ENCODE measurements at regions not wholly inside any gene's neighbourhood (a gene's known extent, or its start where the extent isn't known, plus 50 kb on each side); places are given as distances from the start of the nearest gene placed in this dataset.

- no peak for DNase-seq (ENCODE audit: low spot score)
- ATAC-seq (ENCODE audit: low FRiP score), result no peak
- no peak for TF ChIP-seq CTCF (IDR thresholded peaks at IDR 0.05)
These were observed 1812.2 kb downstream of the PCDH9 start for GRCh38 chr13:65417953-65418352.

- TF ChIP-seq CTCF (IDR thresholded peaks at IDR 0.05), result no peak
- ATAC-seq (ENCODE audit: low FRiP score) (no peak), DNase-seq (ENCODE audit: low spot score) (no peak)
These were observed 1813.4 kb downstream of the PCDH9 start for GRCh38 chr13:65416784-65417183.

- DNase-seq (ENCODE audit: low spot score), result no peak
- no peak for TF ChIP-seq CTCF (IDR thresholded peaks at IDR 0.05)
- ATAC-seq (ENCODE audit: low FRiP score), result no peak
These were observed 1815.9 kb downstream of the PCDH9 start for GRCh38 chr13:65414187-65414586.

GRCh38 chr13:65411521-65411920 is 1818.6 kb downstream of the PCDH9 start:
- no peak for TF ChIP-seq CTCF (IDR thresholded peaks at IDR 0.05)
- ATAC-seq (ENCODE audit: low FRiP score) (no peak), DNase-seq (ENCODE audit: low spot score) (no peak)

GRCh38 chr13:65410791-65411190 is 1819.3 kb downstream of the PCDH9 start:
- DNase-seq (ENCODE audit: low spot score), result no peak
- no peak for ATAC-seq (ENCODE audit: low FRiP score)
- no peak for TF ChIP-seq CTCF (IDR thresholded peaks at IDR 0.05)

- ATAC-seq (ENCODE audit: low FRiP score), result no peak
- no peak for TF ChIP-seq CTCF (IDR thresholded peaks at IDR 0.05)
- no peak for DNase-seq (ENCODE audit: low spot score)
These were observed 1828.8 kb downstream of the PCDH9 start for GRCh38 chr13:65401315-65401714.

- no peak for DNase-seq (ENCODE audit: low spot score)
- no peak for TF ChIP-seq CTCF (IDR thresholded peaks at IDR 0.05)
- ATAC-seq (ENCODE audit: low FRiP score), result no peak
These were observed 1829.4 kb downstream of the PCDH9 start for GRCh38 chr13:65400702-65401101.

Measured in omental fat pad (tissue), 3 donors.